BLaER1 treated with 17β-estradiol and CSF1 and Interleukin-3, amounts not matched to agents 10 nM and 100 nM (cell line): ENCODE measurements at regions not wholly inside any gene's neighbourhood (a gene's known extent, or its start where the extent isn't known, plus 50 kb on each side); places are given as distances from the start of the nearest gene placed in this dataset.

Source experiments
- H3K27ac ChIP-seq, 11 experiments: shearing (Covaris generic); formaldehyde crosslinking; 2 replicates each; pipeline ENCODE4 v1.8.1; 2022
- H3K27me3 ChIP-seq, 11 experiments: shearing (Covaris generic); formaldehyde crosslinking; 2 replicates each; pipeline ENCODE4 v1.8.1; 2022
- H3K36me3 ChIP-seq, 11 experiments: shearing (Covaris generic); formaldehyde crosslinking; 2 replicates each; pipeline ENCODE4 v1.8.1; 2022
- H3K4me1 ChIP-seq, 10 experiments: shearing (Covaris generic); formaldehyde crosslinking; 2 replicates each; pipeline ENCODE4 v1.8.1; 2022
- H3K4me2 ChIP-seq, 11 experiments: shearing (Covaris generic); formaldehyde crosslinking; 2 replicates each; pipeline ENCODE4 v1.8.1; 2022
- H3K4me3 ChIP-seq, 10 experiments: shearing (Covaris generic); formaldehyde crosslinking; 2 replicates each; pipeline ENCODE4 v1.8.1; 2022
- H3K9ac ChIP-seq, 11 experiments: shearing (Covaris generic); formaldehyde crosslinking; 2 replicates each; pipeline ENCODE4 v1.8.1; 2022
- H3K9me3 ChIP-seq, 11 experiments: shearing (Covaris generic); formaldehyde crosslinking; replicated peaks in 1 of 11; 2 replicates each; pipeline ENCODE4 v1.8.1; 2022
- H4K20me1 ChIP-seq, 11 experiments: shearing (Covaris generic); formaldehyde crosslinking; 2 replicates each; pipeline ENCODE4 v1.8.1; 2022
- Cebpa-rat ChIP-seq, 11 experiments: shearing (Covaris generic); IDR thresholded peaks; 2 replicates each; pipeline ENCODE4 v1.8.1; 2022

DNA sequence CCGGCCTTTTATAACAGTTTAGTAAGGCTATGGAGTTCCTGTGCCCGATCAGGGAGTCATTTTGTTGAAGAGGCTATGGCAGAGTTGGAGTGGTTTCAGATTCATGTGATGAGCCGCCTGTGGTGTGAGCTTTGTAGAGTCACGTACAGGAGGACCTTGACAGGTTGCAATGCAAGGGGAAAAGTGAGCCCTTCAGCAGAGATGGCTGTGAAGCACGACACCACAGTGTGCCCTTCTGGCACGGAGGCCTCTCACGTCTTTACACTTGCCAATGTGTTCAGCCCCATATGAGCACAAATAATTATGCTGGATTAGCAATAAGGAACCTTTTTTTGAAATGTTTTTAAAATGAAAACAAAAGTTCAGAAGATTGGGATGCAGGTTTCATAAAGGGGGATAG is 499.8 kb downstream of the LIG4 start:
- Histone ChIP-seq H3K27me3 (no peaks in the 10 kb centered on the region), H3K4me1 (no peaks in the 10 kb centered on the region), H3K4me3 (no peak overlapping the region), H4K20me1 (no peaks in the 10 kb centered on the region), H3K36me3 (no peaks in the 10 kb centered on the region), H3K4me2 (no peak overlapping the region), H3K27ac (no peak overlapping the region), H3K9ac (no peak overlapping the region), H3K9me3 (no peaks in the 10 kb centered on the region)
- no peak for TF ChIP-seq Cebpa-rat (IDR thresholded peaks at IDR 0.05)

DNA sequence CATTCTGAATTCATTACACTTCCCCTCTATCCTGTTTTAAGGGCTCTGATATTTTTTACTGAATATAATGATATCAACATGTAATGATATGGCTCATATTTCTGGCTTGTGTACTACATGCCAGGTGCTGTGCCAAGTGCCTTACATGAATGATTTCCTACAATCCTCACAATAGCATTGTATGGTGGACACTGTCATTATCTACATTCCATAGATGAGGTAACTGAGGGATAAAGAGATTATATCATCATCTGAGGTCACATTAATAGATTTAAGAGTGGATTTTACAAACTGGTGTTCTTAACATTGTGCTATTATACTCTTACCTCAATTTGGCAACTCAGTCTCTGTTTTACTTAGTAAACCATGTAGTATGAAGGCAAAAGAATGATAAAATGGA is 502.0 kb downstream of the LIG4 start:
- no peak overlapping the region for H3K27ac ChIP-seq
- no peak overlapping the region for H3K4me2 ChIP-seq
- no peaks in the 10 kb centered on the region for H4K20me1 ChIP-seq
- H3K27me3 ChIP-seq = no peaks in the 10 kb centered on the region
- no peaks in the 10 kb centered on the region for H3K9me3 ChIP-seq
- H3K9ac ChIP-seq = no peak overlapping the region
- TF ChIP-seq Cebpa-rat (IDR thresholded peaks at IDR 0.05) = no peak
- no peaks in the 10 kb centered on the region for H3K4me1 ChIP-seq
- H3K4me3 ChIP-seq = no peak overlapping the region
- no peaks in the 10 kb centered on the region for H3K36me3 ChIP-seq

DNA sequence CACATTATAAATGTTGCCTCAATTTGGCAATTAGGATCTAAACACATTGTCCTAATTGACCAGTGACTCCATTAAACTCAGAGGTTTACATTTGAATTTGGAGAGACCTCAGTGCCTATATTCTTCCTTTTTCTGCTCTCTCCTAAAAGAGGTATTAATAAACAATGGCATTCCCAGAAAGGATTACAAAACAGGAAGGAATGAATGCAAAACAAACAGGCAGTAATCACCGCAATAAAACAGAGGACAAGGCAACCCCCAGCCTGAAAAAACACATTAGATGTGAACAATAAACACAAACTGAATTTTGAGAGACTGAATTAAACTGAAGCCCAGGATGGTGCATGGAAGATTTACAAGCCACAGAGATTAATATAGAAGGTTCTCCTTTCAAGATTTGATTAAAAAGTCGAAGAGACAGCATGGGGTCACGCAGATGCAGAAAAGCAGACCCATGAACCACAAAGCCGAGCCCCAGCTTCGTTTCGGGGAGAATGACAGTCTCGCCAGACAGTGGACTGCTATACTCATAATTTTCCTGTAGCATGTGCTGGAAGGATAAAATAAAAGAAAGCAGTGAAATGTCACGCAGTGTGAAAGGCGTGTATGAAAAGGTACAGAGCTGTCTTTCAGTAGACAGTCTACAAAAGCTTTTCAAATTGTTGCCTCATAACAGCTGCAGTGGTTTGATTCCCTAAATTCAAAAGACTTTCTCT is 503.0 kb downstream of the LIG4 start:
- no peak overlapping the region for H3K9ac ChIP-seq
- no peak overlapping the region for H3K4me3 ChIP-seq
- no peaks in the 10 kb centered on the region for H3K36me3 ChIP-seq
- no peak for TF ChIP-seq Cebpa-rat (IDR thresholded peaks at IDR 0.05)
- H4K20me1 ChIP-seq = no peaks in the 10 kb centered on the region
- H3K9me3 ChIP-seq = no peaks in the 10 kb centered on the region
- no peak overlapping the region for H3K27ac ChIP-seq
- no peaks in the 10 kb centered on the region for H3K4me1 ChIP-seq
- no peak overlapping the region; a peak in 1 of 22 replicates for H3K4me2 ChIP-seq
- H3K27me3 ChIP-seq = no peaks in the 10 kb centered on the region

DNA sequence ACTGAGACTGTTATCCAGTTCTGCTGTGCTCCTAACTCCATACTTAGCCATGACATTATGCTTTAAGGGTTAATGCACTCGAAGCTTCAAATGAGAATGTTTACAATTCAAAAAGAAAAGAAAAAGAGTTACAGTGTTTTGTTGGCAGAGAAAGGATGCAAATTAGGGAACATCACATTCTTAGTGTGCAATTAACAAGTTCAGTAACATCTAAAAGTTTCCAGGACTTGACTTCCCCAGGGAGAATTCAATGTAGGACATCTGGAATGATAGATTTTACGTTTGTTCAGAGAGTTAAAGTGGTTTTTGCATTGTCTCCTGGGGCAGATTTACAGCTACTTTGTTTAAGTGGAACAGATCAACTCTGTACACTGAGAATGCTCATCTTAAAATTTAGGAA is 525.2 kb downstream of the LIG4 start:
- TF ChIP-seq Cebpa-rat (IDR thresholded peaks at IDR 0.05) = no peak
- Histone ChIP-seq H3K4me3 (no peak overlapping the region), H3K4me1 (no peaks in the 10 kb centered on the region), H3K36me3 (no peaks in the 10 kb centered on the region), H3K4me2 (no peak overlapping the region), H3K27me3 (no peaks in the 10 kb centered on the region), H3K9me3 (no peaks in the 10 kb centered on the region), H3K27ac (no peak overlapping the region), H4K20me1 (no peaks in the 10 kb centered on the region), H3K9ac (no peak overlapping the region)

DNA sequence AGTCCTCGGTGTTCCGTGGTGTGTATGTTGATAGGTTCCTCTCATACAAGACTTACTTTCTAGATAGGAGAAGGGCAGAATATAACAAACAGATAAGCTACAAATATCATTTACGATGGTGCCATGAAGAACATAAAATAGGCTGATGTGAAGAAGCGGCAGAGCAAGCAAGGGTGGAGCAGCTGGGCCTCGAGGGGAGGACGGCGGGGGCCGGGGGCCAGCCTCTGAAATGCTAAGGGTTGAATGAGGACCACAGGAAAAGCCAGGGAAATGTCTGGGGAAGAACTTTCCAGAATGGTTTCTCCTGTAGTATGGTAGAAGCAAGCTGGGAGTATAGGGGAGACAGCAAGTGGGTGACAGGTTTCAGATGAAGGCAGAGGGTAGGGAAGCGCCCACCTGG is 529.5 kb downstream of the LIG4 start:
- no peaks in the 10 kb centered on the region for H4K20me1 ChIP-seq
- no peaks in the 10 kb centered on the region for H3K27me3 ChIP-seq
- H3K9me3 ChIP-seq = no peaks in the 10 kb centered on the region
- no peak overlapping the region for H3K27ac ChIP-seq
- peaks cover 0 to 25% (median 11%) of the 10 kb centered on the region in 10 experiments; a peak in 14 of 20 replicates for H3K4me1 ChIP-seq
- H3K4me2 ChIP-seq = no peak overlapping the region
- no peak overlapping the region for H3K4me3 ChIP-seq
- no peak for TF ChIP-seq Cebpa-rat (IDR thresholded peaks at IDR 0.05)
- no peaks in the 10 kb centered on the region for H3K36me3 ChIP-seq
- no peak overlapping the region for H3K9ac ChIP-seq

DNA sequence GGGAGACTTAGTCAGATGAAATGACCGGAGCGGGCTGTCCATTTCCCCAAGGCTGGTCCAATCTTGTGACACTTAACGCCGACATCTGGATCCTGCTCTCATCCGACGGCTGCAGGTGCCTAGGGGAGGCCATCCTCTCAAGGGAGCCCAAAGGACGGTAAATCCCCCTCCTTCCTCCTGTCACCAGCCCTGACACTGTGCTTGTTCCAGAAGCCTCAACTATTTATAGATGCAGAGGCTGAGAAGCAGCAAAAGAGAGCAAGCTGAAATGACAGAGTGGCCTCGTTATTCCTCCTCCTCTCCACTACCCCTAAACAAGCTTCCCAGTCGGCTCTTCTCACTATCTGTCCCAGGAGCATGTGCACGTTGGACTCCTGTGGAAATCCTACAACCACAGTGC is 533.7 kb downstream of the LIG4 start:
- Histone ChIP-seq H3K9ac (peak overlapping the region in 1 of 11 experiments; percentile 37; a peak in 1 of 22 replicates), H3K4me1 (peaks cover 0 to 28% (median 13%) of the 10 kb centered on the region in 10 experiments; a peak in 14 of 20 replicates), H3K27me3 (no peaks in the 10 kb centered on the region), H3K4me2 (peak overlapping the region in 9 of 11 experiments; percentile 12 to 77 (median 58); a peak in 17 of 22 replicates), H3K36me3 (no peaks in the 10 kb centered on the region), H3K27ac (no peak overlapping the region), H3K4me3 (no peak overlapping the region), H3K9me3 (no peaks in the 10 kb centered on the region), H4K20me1 (no peaks in the 10 kb centered on the region)
- no peak for TF ChIP-seq Cebpa-rat (IDR thresholded peaks at IDR 0.05)

DNA sequence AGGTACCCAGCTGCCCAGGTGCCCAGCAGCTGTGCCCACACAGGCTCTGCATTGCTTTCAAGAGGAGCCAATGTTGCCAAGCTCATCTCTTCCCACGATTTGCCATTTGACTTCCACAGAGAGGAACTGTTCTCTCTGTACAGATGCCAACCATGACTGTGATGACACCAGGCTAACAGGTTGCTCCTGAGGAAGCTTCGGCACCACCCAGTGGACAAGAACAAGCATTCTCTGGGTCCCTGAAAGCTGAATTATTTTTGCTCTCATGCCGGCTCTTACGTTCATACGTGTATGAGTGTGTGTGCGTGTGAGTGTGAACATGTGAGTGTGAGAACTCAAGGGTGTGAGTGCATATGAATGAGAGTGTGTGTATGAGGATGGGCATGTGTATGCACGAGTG is 535.2 kb downstream of the LIG4 start:
- no peak for TF ChIP-seq Cebpa-rat (IDR thresholded peaks at IDR 0.05)
- Histone ChIP-seq H3K4me3 (no peak overlapping the region), H4K20me1 (no peaks in the 10 kb centered on the region), H3K4me2 (no peak overlapping the region), H3K27me3 (no peaks in the 10 kb centered on the region), H3K36me3 (no peaks in the 10 kb centered on the region), H3K9ac (no peak overlapping the region), H3K9me3 (no peaks in the 10 kb centered on the region), H3K4me1 (peaks cover 0 to 28% (median 13%) of the 10 kb centered on the region in 10 experiments; a peak in 14 of 20 replicates), H3K27ac (no peak overlapping the region)

DNA sequence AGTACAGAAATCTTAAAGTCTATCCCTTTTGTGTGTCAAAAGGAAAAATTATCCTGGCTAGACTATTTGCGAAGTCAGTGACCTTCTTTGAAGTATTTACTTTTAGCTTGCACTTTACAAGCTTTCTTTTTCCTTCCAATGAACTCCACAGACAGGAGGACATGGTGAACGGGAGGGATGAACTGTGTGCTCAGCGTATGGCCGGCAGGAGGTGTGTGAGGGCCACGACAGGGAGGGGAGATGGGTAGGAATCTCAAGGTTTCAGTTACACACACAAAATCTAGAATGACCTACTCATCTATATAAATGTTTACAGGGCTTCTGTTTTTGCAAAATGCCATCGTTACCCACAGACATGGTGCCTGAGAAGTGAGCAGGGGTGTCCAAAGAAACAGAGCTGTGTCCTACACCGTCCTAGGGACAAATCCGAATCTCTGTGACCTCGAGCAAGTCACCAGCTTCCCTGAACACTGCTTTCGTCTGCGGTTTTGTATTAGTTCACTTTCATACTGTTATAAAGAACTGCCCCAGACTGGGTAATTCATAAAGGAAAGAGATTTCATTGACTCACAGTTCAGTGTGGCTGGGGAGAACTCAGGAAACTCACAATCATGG is 537.2 kb downstream of the LIG4 start:
- no peaks in the 10 kb centered on the region for H3K9me3 ChIP-seq
- no peaks in the 10 kb centered on the region for H3K27me3 ChIP-seq
- no peak overlapping the region for H3K4me3 ChIP-seq
- TF ChIP-seq Cebpa-rat (IDR thresholded peaks at IDR 0.05) = no peak
- peaks cover 0 to 19% (median 13%) of the 10 kb centered on the region in 10 experiments; a peak in 14 of 20 replicates for H3K4me1 ChIP-seq
- no peak overlapping the region for H3K9ac ChIP-seq
- H4K20me1 ChIP-seq = no peaks in the 10 kb centered on the region
- H3K4me2 ChIP-seq = no peak overlapping the region
- H3K27ac ChIP-seq = no peak overlapping the region
- no peaks in the 10 kb centered on the region for H3K36me3 ChIP-seq

DNA sequence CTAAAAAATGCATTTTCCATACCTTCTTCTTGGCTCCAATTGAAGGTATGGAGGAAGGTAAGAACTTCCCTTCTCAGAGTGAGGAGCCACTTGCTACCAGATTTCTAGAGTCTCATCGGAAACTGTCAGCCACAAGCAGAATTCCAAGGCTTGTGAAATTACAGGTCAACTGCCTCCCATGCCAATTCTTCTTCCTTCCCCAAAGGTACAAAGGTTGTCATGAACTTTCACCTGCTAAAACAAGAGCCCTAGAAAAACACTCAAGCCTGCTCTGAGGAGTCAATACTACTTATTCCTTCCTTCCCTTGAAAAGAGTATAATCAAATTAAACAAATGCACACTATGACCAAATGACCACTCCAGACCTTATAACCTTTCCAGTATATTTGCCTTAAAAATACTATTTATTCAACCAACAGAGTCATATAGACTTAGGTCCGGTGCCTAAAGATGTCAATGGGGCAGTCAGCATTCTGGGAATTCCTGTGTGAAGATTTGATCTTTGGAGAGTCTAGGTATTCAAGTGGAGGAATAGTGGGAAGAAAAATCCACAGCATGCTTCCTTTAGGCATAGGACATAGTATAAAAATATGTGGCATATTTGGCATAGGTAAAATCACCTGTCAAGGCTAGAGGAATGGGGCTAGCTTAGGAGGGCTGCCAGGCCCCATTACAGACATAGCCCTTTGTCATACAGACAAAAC is 539.3 kb downstream of the LIG4 start:
- H3K4me3 ChIP-seq = no peak overlapping the region
- no peaks in the 10 kb centered on the region for H4K20me1 ChIP-seq
- no peaks in the 10 kb centered on the region for H3K27me3 ChIP-seq
- no peak for TF ChIP-seq Cebpa-rat (IDR thresholded peaks at IDR 0.05)
- H3K4me1 ChIP-seq = peaks cover 0 to 4% (median 2%) of the 10 kb centered on the region in 10 experiments; a peak in 11 of 20 replicates
- H3K27ac ChIP-seq = no peak overlapping the region
- no peaks in the 10 kb centered on the region for H3K36me3 ChIP-seq
- H3K9ac ChIP-seq = no peak overlapping the region
- no peaks in the 10 kb centered on the region for H3K9me3 ChIP-seq
- H3K4me2 ChIP-seq = no peak overlapping the region
